Activated naive CD4-positive, alpha-beta T cell treated with anti-CD3 and anti-CD28 coated beads, Interleukin-2, amount 50 U/mL, for 16 hours (primary cell): ENCODE measurements at regions not wholly inside any gene's neighbourhood (a gene's known extent, or its start where the extent isn't known, plus 50 kb on each side); places are given as distances from the start of the nearest gene placed in this dataset.

Experiments
- DNase-seq: peaks from one replicate; pipeline ENCODE4 v3.0.0-alpha.2; 2020

DNA sequence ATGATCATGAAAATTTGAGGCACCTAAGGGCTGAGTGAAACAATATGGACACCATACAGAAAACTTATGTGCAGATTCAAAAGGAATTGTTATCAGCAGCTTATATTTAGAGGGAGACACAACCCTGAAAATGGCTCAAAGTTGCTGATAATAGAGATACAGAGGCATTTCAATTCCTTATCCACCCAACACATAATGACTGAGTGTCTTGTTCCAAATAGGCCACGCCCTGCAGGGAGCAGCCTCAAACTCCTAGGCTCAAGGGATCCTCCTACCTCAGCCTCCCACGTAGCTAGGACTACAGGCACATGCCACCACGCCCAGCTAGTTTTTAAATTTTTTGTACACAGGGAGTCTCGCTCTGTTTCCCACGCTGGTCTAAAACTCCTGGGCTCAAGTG is 79.0 kb downstream of the LBH start:
- no peak for DNase-seq

- no peak for DNase-seq
These were observed 79.6 kb downstream of the LBH start for GRCh38 chr2:30310955-30311354.

DNA sequence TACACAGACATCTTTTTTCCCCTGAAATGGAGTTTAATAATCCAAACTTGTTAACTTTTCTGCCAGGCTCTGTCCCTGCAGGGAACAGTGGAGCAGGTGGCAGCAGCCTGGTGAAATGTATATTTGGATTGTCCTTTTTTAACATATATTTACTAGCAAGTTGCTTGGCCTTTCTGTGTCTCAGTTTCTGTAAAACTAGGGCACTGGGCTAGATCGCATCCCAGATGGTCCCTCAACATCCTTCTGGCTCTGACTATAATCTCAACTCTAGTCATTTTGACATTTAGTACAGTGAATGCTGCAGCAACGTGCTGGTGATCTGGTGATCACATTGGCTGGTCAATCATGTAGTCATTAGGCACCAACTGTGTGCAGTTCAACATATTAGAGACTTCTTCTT is 80.4 kb downstream of the LBH start:
- DNase-seq, result no peak

DNA sequence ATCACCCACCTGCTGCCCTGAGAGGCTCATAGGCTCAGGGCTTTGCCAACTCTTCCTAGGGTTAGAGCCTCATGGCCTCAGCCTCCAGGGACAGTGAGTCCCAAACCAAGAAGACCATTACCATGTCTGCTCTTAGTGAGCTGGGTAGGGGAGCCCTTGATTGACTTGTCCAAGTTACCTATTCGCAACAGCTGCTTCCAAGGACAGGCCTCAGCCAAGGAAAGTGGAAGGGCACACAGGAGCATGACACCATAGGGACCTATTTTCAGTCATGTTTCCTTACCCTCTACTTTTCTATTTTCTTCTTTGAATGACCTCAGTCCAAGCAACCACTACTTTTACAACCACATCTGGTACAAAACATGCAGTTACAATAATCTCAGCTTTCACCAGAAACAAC is 81.6 kb downstream of the LBH start:
- DNase-seq, result no peak

- no peak for DNase-seq
These were observed 83.6 kb downstream of the LBH start for GRCh38 chr2:30314981-30315380.

DNA sequence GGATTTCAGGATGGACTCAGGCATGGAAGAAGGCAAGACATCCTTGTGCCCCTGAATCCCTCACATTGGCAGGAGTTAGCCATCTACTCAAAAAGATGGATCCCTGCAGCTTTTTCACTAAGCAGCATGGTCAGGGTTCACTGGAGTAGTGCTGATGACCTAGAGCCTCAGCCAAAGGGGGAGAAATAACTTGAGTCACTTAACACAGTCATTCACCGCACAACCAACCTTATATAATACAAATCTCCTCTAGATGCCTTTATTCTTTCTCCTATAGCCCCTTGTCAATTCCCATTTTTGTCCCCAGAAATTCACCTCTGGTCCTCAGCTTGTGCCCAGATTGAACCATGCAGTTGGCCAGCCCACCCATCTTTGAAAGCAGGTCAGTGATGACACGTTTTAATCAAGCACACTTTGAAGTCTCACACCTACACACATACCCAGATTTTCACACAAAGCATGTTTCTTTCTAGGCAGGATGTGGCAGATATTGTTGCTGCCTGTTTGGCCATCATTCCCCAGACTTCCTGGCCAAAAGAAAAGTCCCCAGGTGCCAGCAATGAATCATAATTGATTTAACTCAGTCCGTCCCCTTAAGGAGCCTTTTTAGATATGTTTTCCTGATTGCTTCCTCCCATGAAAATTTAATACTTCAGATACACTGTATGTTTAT is 84.2 kb downstream of the LBH start:
- DNase-seq, result no peak

DNA sequence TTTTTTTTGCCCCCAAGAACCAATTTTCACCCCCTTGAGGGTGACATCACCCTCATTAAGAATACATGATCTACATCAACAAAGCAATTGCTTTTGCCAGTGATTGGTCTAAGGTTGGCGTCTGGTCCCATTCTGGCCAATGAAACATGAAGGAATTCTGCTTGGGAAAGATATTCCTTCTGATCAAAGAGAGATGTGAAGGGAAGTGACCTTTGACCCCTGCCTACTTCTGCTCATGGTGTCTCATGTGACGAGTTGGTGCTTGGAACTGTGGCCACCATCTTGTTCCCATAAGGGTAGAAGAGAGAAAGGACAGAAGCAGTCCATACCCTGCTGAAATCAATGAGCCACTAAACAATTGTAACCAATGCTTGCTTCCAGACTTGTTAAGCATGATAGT is 85.1 kb downstream of the LBH start:
- no peak for DNase-seq

DNA sequence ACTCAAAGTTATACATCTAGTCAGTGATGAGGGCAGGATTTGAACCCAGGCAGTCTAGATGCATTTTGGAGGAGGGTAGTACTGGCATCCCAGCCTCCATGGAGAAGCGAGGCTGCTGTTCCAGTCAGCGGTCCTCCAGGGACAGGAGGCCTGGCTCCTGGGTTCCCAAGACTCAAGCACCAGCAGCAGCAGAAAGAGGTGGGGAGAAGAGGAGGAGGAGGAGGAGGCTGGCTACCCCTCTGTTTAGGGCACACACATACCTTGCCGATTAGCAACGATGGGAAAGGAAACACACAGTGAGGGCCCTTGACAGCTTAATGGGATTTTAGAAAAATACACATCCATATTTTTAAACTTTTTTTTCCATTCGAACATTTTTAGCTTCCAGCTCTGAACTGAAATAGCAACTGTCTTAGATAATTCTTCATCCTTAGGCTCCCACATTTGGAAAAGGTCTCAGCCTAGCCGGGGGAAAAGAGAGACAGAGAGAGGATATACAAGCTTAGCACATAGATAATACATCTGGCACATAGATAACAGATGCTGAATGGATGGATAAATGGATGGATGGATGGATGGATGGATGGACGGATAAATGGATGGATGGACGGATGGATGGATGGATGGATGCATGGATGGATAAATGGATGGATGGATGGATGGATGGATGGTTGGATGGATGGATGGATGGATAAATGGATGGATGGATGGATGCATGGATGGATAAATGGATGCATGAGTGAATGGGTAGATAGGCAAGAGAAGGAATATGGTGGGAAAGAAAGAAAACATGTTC is 87.9 kb downstream of the LBH start:
- no peak for DNase-seq

DNA sequence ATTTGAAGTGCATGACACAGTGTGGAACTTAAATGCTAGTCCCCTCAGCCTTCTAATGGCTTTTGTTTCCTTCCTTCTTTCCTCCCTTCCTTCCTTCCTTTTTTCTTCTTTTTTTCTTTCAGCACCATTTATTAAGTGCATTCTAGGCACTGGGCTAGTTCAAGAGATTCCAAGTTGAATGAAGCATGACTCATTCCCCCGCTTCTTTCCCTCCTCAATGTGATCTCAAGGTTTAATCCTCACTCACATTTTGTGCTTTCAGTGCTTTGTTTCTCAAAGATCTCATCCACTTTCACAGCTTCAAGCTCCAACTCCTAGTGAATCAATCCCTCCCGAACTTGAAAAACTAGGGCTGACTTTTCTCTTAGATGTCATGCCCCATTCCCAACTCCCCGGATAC is 90.1 kb downstream of the LBH start:
- no peak for DNase-seq

DNA sequence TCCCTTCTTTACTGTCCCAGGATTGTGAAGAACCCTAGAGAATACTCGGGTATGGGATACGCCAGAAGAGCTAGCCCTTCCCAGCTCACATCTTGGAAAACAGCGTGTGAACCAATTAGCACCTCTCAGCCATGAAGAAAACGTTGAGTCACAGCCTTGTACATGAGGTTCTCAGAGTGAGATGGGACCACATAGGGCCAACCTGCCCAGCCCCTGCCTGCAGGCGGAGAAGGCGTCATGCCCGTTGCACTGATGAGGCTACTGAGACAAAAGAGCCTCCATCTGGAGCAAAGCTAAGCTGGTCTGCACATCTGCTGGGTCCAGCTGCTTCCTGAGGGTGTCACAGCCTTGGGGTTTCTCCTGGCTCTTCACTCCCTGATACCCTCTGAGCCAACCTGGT is 92.2 kb downstream of the LBH start:
- DNase-seq, result no peak

DNA sequence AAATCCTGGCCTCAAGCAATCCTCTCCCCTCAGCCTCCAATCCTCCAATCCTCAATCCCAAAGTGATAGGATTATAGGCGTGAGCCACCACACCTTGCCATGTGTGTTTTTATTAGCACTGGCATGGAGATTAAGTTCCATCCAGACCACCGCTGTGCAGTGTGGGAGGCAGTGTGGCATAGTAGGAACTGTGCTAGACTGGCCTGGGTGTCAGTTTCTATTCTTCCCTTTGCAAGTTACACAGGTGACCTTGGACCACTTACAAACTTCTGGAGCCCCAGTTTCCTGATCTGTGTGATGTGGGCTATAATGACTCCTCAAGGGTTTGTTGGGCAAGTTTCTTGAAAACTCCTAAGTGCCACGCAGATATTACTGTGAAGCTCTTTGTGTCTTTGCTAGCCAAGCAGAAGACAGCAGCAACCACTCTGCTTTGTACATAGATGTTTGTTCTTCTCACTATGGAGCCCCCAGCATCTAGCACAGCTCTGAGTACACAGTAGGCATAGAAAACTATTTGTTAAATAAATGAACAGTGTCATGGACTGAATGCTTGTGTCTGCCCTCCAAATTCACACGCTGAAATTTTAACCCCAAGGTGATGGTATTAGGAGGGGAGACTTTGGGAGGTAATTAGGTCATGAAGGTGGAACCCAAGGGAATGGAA is 93.0 kb downstream of the LBH start:
- no peak for DNase-seq

DNA sequence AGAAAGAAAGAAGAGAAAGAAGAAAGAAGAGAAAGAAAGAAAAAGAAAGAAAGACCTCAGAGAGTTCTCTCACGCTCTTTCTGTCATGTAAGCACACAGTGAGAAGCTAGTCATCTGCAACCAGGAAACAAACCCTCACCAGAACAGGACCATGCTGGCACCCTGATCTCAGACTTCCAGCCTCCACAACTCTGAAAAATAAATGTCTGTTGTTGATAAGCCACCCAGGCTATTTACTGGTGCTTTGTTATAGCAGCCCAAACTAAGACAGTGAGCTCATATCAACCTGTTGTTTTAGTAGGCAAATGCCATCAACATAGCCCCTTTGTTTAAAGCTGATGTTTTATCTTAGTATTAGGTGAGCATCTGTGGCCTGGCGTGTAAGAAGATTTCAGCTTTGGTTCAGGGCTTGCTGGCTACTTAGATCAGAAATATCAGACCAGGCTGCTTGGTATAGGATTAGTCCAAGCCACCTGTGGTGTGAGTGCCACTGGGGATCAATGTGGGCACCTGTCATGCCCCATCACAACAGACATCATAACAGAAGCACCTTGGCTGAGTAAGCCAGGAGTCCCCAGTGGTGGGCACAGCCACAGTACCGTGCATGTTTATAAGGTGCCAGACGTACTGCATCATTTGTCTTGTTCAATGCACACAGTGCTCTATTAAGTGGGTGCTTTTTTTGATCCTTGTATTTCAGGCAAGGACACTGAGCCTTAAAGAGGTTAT is 94.4 kb downstream of the LBH start:
- no peak for DNase-seq

- DNase-seq, result no peak
These were observed 95.2 kb downstream of the LBH start for GRCh38 chr2:30326497-30326896.

GRCh38 chr2:30331038-30331437 is 99.7 kb downstream of the LBH start:
- DNase-seq, result no peak

DNA sequence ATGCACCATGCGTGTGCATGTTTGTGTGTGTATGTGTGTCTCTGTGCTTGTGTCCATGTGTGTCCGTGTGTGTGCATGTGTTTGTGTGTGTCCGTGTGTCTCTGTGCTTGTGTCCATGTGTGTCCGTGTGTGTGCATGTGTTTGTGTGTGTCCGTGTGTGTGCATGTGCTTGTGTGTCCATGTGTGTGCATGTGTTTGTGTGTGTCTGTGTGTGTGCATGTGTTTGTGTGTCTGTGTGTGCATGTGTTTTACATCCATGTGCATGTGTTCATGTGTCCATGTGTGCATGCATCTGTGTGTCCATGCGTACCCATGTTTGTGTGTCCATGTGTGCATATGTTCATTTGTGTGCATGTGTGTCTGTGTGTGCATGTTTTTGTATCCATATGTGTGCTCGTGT is 100.5 kb downstream of the LBH start:
- DNase-seq, result no peak

- DNase-seq, result peak; percentile 52
These were observed 101.6 kb downstream of the LBH start for GRCh38 chr2:30332791-30333453.

DNA sequence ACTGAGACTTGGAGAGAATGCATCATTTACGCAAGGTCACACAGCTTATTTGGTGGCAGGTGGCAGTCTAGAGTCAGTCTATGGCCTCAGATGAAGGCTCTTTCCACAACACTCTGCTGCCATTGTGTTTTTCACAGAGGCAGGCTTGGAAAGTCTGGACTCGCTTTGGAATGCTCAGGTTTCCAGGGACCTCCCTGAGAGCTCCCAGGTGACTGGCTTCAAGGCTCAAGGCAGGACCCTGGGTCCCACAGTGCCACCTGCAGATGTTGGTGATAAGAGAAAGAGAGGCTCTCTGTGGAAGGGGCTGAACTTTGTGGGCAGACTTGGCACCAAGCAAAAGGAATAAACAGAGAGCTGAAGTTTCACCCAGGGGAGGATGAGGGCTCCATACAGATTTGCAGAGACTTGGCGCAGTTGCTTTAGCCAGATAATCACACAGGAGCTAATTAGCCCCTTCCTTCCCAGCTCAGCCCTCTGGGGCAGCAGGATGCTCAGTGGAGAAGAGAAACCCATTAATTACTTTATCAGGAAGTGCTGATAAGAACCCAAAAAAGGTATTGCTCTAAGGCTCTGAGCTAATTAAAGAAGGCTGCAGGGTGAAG is 103.5 kb downstream of the LBH start:
- no peak for DNase-seq

- DNase-seq, result peak; percentile 32
These were observed 104.8 kb downstream of the LBH start for GRCh38 chr2:30336084-30336483.

DNA sequence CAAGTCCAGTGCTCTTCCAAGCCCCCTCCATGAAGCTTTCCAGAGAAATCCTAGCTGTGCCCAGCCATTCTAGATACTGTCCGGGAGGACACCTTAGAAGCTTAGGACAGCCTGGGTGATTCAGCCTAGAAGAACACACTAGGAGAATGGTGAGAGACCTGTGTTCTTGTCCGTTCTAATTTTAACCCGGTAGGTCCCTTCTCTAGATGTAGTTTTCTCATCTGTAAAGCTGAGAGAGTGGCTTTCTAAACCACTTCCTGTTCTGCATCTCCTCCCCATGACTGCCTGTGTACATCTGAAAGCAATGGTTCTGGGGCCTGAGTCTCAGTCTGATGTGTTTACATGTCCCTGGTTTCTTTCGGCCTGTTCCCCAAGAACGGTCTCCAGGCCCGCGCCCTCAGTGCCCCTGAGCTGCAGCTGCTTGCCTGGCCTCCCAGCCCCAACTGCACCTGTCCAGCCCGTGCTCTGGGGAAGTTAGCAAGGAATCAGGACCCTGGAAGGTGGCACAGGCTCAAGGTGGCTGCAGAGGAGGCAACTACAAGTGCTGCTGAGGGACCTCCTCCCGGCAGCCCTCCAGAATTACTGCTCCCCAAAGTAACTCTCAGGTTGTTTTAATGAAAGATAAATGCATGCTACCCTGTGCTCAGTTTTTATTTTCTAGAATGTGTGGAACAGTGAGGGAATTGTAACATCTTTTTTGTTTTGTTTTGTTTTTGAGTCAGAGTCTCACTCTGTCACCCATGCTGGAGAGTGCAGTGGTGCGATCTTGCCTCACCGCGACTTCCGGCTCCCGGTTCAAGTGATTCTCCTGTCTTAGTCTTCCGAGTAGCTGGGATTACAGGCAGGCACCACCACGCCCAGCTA is 105.9 kb downstream of the LBH start:
- peak; percentile 42 for DNase-seq

GRCh38 chr2:30338475-30338874 is 107.1 kb downstream of the LBH start:
- DNase-seq, result no peak

DNA sequence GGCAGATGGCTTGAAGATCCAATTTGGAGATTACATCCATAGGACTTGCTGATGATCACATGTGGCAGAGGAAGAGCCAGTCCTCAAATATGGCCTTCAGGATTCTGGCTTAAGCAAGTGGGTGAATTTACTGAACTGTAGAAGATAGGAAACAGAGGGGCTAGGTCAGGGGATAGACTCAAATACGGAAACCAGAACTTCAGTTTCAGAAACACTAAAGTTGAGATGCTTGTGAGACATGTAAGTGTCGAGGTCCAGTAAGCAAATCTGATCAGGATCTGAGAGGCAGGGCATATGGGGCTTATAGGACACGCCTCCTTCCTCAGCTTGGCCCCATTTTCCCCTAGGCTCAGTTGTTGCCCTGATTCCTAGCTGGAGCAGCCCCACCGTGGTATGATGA is 107.7 kb downstream of the LBH start:
- no peak for DNase-seq
